ENCODE measurements at regions not wholly inside any gene's neighbourhood (a gene's known extent, or its start where the extent isn't known, plus 50 kb on each side); places are given as distances from the start of the nearest gene placed in this dataset.

- intact Hi-C loops (cut with micrococcal nuclease; ENCODE audit: unreplicated experiment), result no loop called here
- Histone ChIP-seq H3K27me3 (ENCODE audit: insufficient read depth, low read depth) (no peaks in the 10 kb centered on the region), H3K4me3 (no peak overlapping the region), H2AFZ (no peak overlapping the region), H3K4me2 (no peak overlapping the region), H3K9me2 (ENCODE audit: insufficient read depth) (no peaks in the 10 kb centered on the region), H3K4me1 (replicated peaks; ENCODE audit: insufficient read depth) (no peaks in the 10 kb centered on the region), H3F3A (ENCODE audit: insufficient read depth, low read depth) (no peaks in the 10 kb centered on the region), H3K79me2 (ENCODE audit: low read depth) (no peaks in the 10 kb centered on the region), H3K36me3 (ENCODE audit: low read depth) (no peaks in the 10 kb centered on the region), H3K27ac (no peak overlapping the region), H3K9me3 (ENCODE audit: insufficient read depth, low read depth) (no peaks in the 10 kb centered on the region), H4K20me1 (ENCODE audit: insufficient read depth) (no peaks in the 10 kb centered on the region)
- no peak for TF ChIP-seq EZH2 (IDR thresholded peaks at IDR 0.05; ENCODE audit: low read depth)
- no peak for TF ChIP-seq CTCF (conservative IDR thresholded peaks at IDR 0.05)
- ChIA-PET CTCF (no interaction called here), POLR2A (ENCODE audit: unreplicated experiment) (no interaction called here)
- DNase-seq, result no peak
- no TSS peak for BruUV-seq (replicated peaks)
Observed at GRCh38 chr4:56164907-56165306, 216.2 kb downstream of the CEP135 start.

GRCh38 chr4:56160636-56161035 lies 211.9 kb downstream of the CEP135 start:
- H3K27me3 ChIP-seq (ENCODE audit: insufficient read depth, low read depth), result no peaks in the 10 kb centered on the region
- no peaks in the 10 kb centered on the region for H3K36me3 ChIP-seq (ENCODE audit: low read depth)
- no TSS peak for BruUV-seq (replicated peaks)
- no peaks in the 10 kb centered on the region for H3K79me2 ChIP-seq (ENCODE audit: low read depth)
- no peak overlapping the region for H3K27ac ChIP-seq
- intact Hi-C loops (cut with micrococcal nuclease; ENCODE audit: unreplicated experiment), result no loop called here
- H4K20me1 ChIP-seq (ENCODE audit: insufficient read depth), result no peaks in the 10 kb centered on the region
- no peaks in the 10 kb centered on the region for H3K4me1 ChIP-seq (replicated peaks; ENCODE audit: insufficient read depth)
- H3K9me2 ChIP-seq (ENCODE audit: insufficient read depth), result no peaks in the 10 kb centered on the region
- CTCF ChIA-PET, result no interaction called here
- no peak overlapping the region for H3K4me3 ChIP-seq
- POLR2A ChIA-PET (ENCODE audit: unreplicated experiment), result no interaction called here
- TF ChIP-seq EZH2 (IDR thresholded peaks at IDR 0.05; ENCODE audit: low read depth), result no peak
- no peak for TF ChIP-seq CTCF (conservative IDR thresholded peaks at IDR 0.05)
- no peak for DNase-seq
- no peak overlapping the region for H2AFZ ChIP-seq
- no peak overlapping the region for H3K4me2 ChIP-seq
- H3F3A ChIP-seq (ENCODE audit: insufficient read depth, low read depth), result no peaks in the 10 kb centered on the region
- no peaks in the 10 kb centered on the region for H3K9me3 ChIP-seq (ENCODE audit: insufficient read depth, low read depth)

- H3K4me3 ChIP-seq, result no peak overlapping the region
- no peaks in the 10 kb centered on the region for H3K27me3 ChIP-seq (ENCODE audit: insufficient read depth, low read depth)
- no peaks in the 10 kb centered on the region for H4K20me1 ChIP-seq (ENCODE audit: insufficient read depth)
- no peaks in the 10 kb centered on the region for H3K9me2 ChIP-seq (ENCODE audit: insufficient read depth)
- no peak for TF ChIP-seq CTCF (conservative IDR thresholded peaks at IDR 0.05)
- TF ChIP-seq EZH2 (IDR thresholded peaks at IDR 0.05; ENCODE audit: low read depth), result no peak
- H3K79me2 ChIP-seq (ENCODE audit: low read depth), result no peaks in the 10 kb centered on the region
- ChIA-PET CTCF (no interaction called here), POLR2A (ENCODE audit: unreplicated experiment) (no interaction called here)
- BruUV-seq (replicated peaks), result no TSS peak
- DNase-seq, result no peak
- H2AFZ ChIP-seq, result no peak overlapping the region
- H3K9me3 ChIP-seq (ENCODE audit: insufficient read depth, low read depth), result no peaks in the 10 kb centered on the region
- H3K27ac ChIP-seq, result no peak overlapping the region
- H3K36me3 ChIP-seq (ENCODE audit: low read depth), result no peaks in the 10 kb centered on the region
- H3F3A ChIP-seq (ENCODE audit: insufficient read depth, low read depth), result no peaks in the 10 kb centered on the region
- no peak overlapping the region for H3K4me2 ChIP-seq
- no peaks in the 10 kb centered on the region for H3K4me1 ChIP-seq (replicated peaks; ENCODE audit: insufficient read depth)
- intact Hi-C loops (cut with micrococcal nuclease; ENCODE audit: unreplicated experiment), result no loop called here
Observed at GRCh38 chr4:56158483-56158882, 209.7 kb downstream of the CEP135 start.
